Ovary (tissue), 7 donors: ENCODE measurements at regions not wholly inside any gene's neighbourhood (a gene's known extent, or its start where the extent isn't known, plus 50 kb on each side); places are given as distances from the start of the nearest gene placed in this dataset.

ENCODE experiments used
- DNase-seq, 5 donors: peaks; one replicate each; pipeline ENCODE4 v3.0.0-alpha.2; 2019 to 2020
- H3K27ac ChIP-seq, 2 donors: fragments of 200-600 bp; one replicate each; pipeline versions ENCODE4 v1.5.1 to v1.8.0; 2019 to 2022
- H3K27me3 ChIP-seq: fragments of 200-600 bp; one replicate; pipeline ENCODE4 v1.8.0; 2022
- H3K36me3 ChIP-seq: fragments of 200-600 bp; sonication (generic); one replicate; pipeline ENCODE4 v1.5.1; 2019
- H3K4me1 ChIP-seq: one replicate; pipeline ENCODE4 v1.8.1; 2013; ENCODE audit warnings: mild to moderate bottlenecking, moderate library complexity; ENCODE audit not compliant: insufficient read depth
- H3K4me3 ChIP-seq: fragments of 200-600 bp; sonication (generic); one replicate; pipeline ENCODE4 v1.5.1; 2017
- H3K9me3 ChIP-seq, 2 donors: fragments of 200-600 bp in 1 of 2; sonication (generic) in 1 of 2; one replicate each; pipeline versions ENCODE4 v1.5.1 to v1.8.1; 2013 to 2019; ENCODE audit warnings: mild to moderate bottlenecking in 1 of 2, moderate library complexity in 1 of 2
- CTCF ChIP-seq, 3 donors: fragments of 450-650 bp in 2 of 3; fragments of 200-600 bp in 1 of 3; IDR thresholded peaks; one replicate each; pipeline versions ENCODE4 v1.5.1 to v1.8.0; 2016 to 2022; ENCODE audit warnings: antibody characterized with exemption in 3 of 3, mild to moderate bottlenecking in 1 of 3
- EP300 ChIP-seq: sonication (generic); formaldehyde crosslinking; IDR thresholded peaks from one replicate; pipeline ENCODE4 v1.6.1; 2017; ENCODE audit warnings: antibody characterized with exemption
- POLR2A ChIP-seq: fragments of 450-650 bp; IDR thresholded peaks from one replicate; pipeline ENCODE4 v1.6.1; 2017; ENCODE audit warnings: antibody characterized with exemption, mild to moderate bottlenecking, moderate library complexity
- WGBS, 3 donors: extraction: QIAGEN DNeasy Blood & Tissue Kit in 1 of 3; methylation state at CpG; one replicate each; pipeline versions ENCODE4 v1.1.5 to v1.1.7; 2013 to 2017; 5-methylcytosine and 5-hydroxymethylcytosine counted together
- intact Hi-C, 4 donors: fragments of 100-400 bp; cut with DNase I; formaldehyde crosslinking; loops; one replicate each; pipeline versions ENCODE4 v1.11.0 to v1.15.1; 2022 to 2023
- donor health status: DM: no; HTN: no; CAD: no; lungs with moderate emphysema.
- donor health status: DM: no; HTN: no; CAD: no.
- donor health status: Bipolar disorder and iron deficiency.
- donor health status: DM: no; HTN: no; CAD: no.
- donor health status: DM: yes; HTN: yes; CAD: no.

GRCh38 chr5:165173651-165174050, 1668.2 kb downstream of the MAT2B start:
- Histone ChIP-seq H3K4me1 (no peaks in the 10 kb centered on the region), H3K9me3 (no peaks in the 10 kb centered on the region), H3K27ac (no peak overlapping the region), H3K36me3 (no peaks in the 10 kb centered on the region), H3K27me3 (no peaks in the 10 kb centered on the region), H3K4me3 (no peak overlapping the region)
- TF ChIP-seq CTCF (IDR thresholded peaks at IDR 0.05) (no peak), POLR2A (no peak)
- intact Hi-C loops, result no loop called here
- DNase-seq, result no peak
- WGBS, 3 donors, result 79 to 89% (median 86%) methylated on average over 2 of the region's 2 CpGs

- H3K9me3 ChIP-seq, result no peaks in the 10 kb centered on the region
- no peak overlapping the region for H3K4me3 ChIP-seq
- H3K4me1 ChIP-seq, result no peaks in the 10 kb centered on the region
- no peak overlapping the region for H3K27ac ChIP-seq
- intact Hi-C loops, result no loop called here
- 54 to 74% (median 70%) methylated on average over 2 of the region's 2 CpGs for WGBS, 3 donors
- no peak for DNase-seq
- H3K36me3 ChIP-seq, result no peaks in the 10 kb centered on the region
- no peaks in the 10 kb centered on the region for H3K27me3 ChIP-seq
- no peak for TF ChIP-seq EP300
- TF ChIP-seq POLR2A, result no peak
- TF ChIP-seq CTCF (IDR thresholded peaks at IDR 0.05), result no peak
Observed at GRCh38 chr5:165175041-165175440, 1669.6 kb downstream of the MAT2B start.

GRCh38 chr5:165184183-165184582, 1678.8 kb downstream of the MAT2B start:
- Histone ChIP-seq H3K4me3 (no peak overlapping the region), H3K36me3 (no peaks in the 10 kb centered on the region)

GRCh38 chr5:165185716-165186115, 1680.3 kb downstream of the MAT2B start:
- intact Hi-C loops, result no loop called here

More at GRCh38 chr5:165184183-165184582, 1678.8 kb downstream of the MAT2B start:
- Histone ChIP-seq H3K27ac (no peak overlapping the region), H3K9me3 (no peaks in the 10 kb centered on the region), H3K27me3 (no peaks in the 10 kb centered on the region), H3K4me1 (no peaks in the 10 kb centered on the region)
- intact Hi-C loops, result no loop called here
- no peak for TF ChIP-seq EP300
- no peak for TF ChIP-seq POLR2A
- TF ChIP-seq CTCF (IDR thresholded peaks at IDR 0.05), result no peak
- no peak for DNase-seq
- 89 to 98% (median 97%) methylated on average over 2 of the region's 2 CpGs for WGBS, 3 donors

More at GRCh38 chr5:165185716-165186115, 1680.3 kb downstream of the MAT2B start:
- 71 to 82% (median 73%) methylated on average over 2 of the region's 2 CpGs for WGBS, 3 donors
- no peak overlapping the region for H3K4me3 ChIP-seq
- no peaks in the 10 kb centered on the region for H3K9me3 ChIP-seq
- H3K27ac ChIP-seq, result no peak overlapping the region
- no peaks in the 10 kb centered on the region for H3K36me3 ChIP-seq
- TF ChIP-seq EP300 (no peak), CTCF (IDR thresholded peaks at IDR 0.05) (no peak), POLR2A (no peak)
- no peaks in the 10 kb centered on the region for H3K27me3 ChIP-seq
- H3K4me1 ChIP-seq, result no peaks in the 10 kb centered on the region
- no peak for DNase-seq
